22Rv1 (cell line): ENCODE measurements at regions not wholly inside any gene's neighbourhood (a gene's known extent, or its start where the extent isn't known, plus 50 kb on each side); places are given as distances from the start of the nearest gene placed in this dataset.

Source experiments
- ZFX ChIP-seq: fragments of 450-650 bp; IDR thresholded peaks from 2 replicates; pipeline ENCODE4 v1.6.1; 2017; ENCODE audit warnings: antibody characterized with exemption, borderline replicate concordance
- TF ChIP-seq, protein P1 (sequence below): fragments of 450-650 bp; IDR thresholded peaks from 2 replicates; pipeline ENCODE4 v1.5.1; 2017; ENCODE audit warnings: mild to moderate bottlenecking

DNA sequence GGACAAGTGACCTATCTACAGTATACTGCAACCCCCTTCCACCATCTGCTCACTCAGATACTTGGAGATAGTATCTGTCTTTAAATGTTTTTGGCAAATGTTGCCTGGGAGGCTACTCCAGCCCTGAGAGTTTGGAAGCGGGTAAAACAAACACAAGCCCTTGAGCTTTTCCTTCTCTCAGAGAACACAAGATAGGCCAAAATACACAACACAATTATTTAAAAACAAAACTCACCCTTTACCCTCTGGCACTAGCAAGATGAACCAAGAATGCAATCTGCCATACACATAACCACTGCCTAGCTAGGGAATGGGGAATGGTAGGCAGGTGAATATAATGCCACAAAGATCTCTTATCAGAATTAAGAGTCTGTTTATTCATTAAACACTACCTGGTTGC is 324.7 kb upstream of the FAM47C start:
- TF ChIP-seq ZFX, result no peak
- TF ChIP-seq, protein P1, sequence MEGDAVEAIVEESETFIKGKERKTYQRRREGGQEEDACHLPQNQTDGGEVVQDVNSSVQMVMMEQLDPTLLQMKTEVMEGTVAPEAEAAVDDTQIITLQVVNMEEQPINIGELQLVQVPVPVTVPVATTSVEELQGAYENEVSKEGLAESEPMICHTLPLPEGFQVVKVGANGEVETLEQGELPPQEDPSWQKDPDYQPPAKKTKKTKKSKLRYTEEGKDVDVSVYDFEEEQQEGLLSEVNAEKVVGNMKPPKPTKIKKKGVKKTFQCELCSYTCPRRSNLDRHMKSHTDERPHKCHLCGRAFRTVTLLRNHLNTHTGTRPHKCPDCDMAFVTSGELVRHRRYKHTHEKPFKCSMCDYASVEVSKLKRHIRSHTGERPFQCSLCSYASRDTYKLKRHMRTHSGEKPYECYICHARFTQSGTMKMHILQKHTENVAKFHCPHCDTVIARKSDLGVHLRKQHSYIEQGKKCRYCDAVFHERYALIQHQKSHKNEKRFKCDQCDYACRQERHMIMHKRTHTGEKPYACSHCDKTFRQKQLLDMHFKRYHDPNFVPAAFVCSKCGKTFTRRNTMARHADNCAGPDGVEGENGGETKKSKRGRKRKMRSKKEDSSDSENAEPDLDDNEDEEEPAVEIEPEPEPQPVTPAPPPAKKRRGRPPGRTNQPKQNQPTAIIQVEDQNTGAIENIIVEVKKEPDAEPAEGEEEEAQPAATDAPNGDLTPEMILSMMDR, result no peak
